ENCODE measurements at regions not wholly inside any gene's neighbourhood (a gene's known extent, or its start where the extent isn't known, plus 50 kb on each side); places are given as distances from the start of the nearest gene placed in this dataset.

- no peak for DNase-seq
Measured at GRCh38 chr5:74072646-74073045, 446.6 kb downstream of the ARHGEF28 start.

- no peak for DNase-seq
Measured at GRCh38 chr5:74070766-74071165, 444.8 kb downstream of the ARHGEF28 start.

GRCh38 chr5:74069741-74070140, 443.7 kb downstream of the ARHGEF28 start:
- no peak for DNase-seq

- no peak for DNase-seq
Measured at GRCh38 chr5:74067748-74068541, 441.9 kb downstream of the ARHGEF28 start.

GRCh38 chr5:74064911-74065310, 438.9 kb downstream of the ARHGEF28 start:
- DNase-seq = no peak

- no peak for DNase-seq
Measured at GRCh38 chr5:74064225-74064624, 438.2 kb downstream of the ARHGEF28 start.

- peak; percentile 19 to 45 for DNase-seq
Measured at GRCh38 chr5:74063821-74064220, 437.8 kb downstream of the ARHGEF28 start.

GRCh38 chr5:74063346-74063745, 437.4 kb downstream of the ARHGEF28 start:
- DNase-seq = no peak

GRCh38 chr5:74061292-74061691, 435.3 kb downstream of the ARHGEF28 start:
- no peak for DNase-seq

GRCh38 chr5:74059706-74060105, 433.7 kb downstream of the ARHGEF28 start:
- no peak for DNase-seq

- peak in 1 of 2 experiments; percentile 54 for DNase-seq
Measured at GRCh38 chr5:74056789-74057164, 430.8 kb downstream of the ARHGEF28 start.

GRCh38 chr5:74056107-74056788, 430.3 kb downstream of the ARHGEF28 start:
- DNase-seq = no peak

GRCh38 chr5:74055486-74056106, 429.6 kb downstream of the ARHGEF28 start:
- no peak for DNase-seq

- no peak for DNase-seq
Measured at GRCh38 chr5:74054641-74055421, 428.8 kb downstream of the ARHGEF28 start.

- no peak for DNase-seq
Measured at GRCh38 chr5:74054139-74054538, 428.1 kb downstream of the ARHGEF28 start.

- DNase-seq = no peak
Measured at GRCh38 chr5:74052441-74053221, 426.6 kb downstream of the ARHGEF28 start.

GRCh38 chr5:74051076-74051475, 425.1 kb downstream of the ARHGEF28 start:
- no peak for DNase-seq

- no peak for DNase-seq
Measured at GRCh38 chr5:74044936-74045335, 418.9 kb downstream of the ARHGEF28 start.

- no peak for DNase-seq
Measured at GRCh38 chr5:74042959-74043358, 417.0 kb downstream of the ARHGEF28 start.

GRCh38 chr5:74042559-74042958, 416.6 kb downstream of the ARHGEF28 start:
- no peak for DNase-seq

- no peak for DNase-seq
Measured at GRCh38 chr5:74041913-74042312, 415.9 kb downstream of the ARHGEF28 start.

GRCh38 chr5:74040811-74041491, 415.0 kb downstream of the ARHGEF28 start:
- DNase-seq = no peak

All from SW 1271 (cell line).